Hematopoietic multipotent progenitor cell treated with erythropoietin and hydrocortisone succinate and interleukin-3 and kit ligand, for 17 days (in vitro differentiated cells): ENCODE measurements at regions not wholly inside any gene's neighbourhood (a gene's known extent, or its start where the extent isn't known, plus 50 kb on each side); places are given as distances from the start of the nearest gene placed in this dataset.

Source experiments
- DNase-seq: peaks from one replicate; pipeline ENCODE4 v3.0.0-alpha.2; 2015; ENCODE audit warnings: low spot score

- DNase-seq, result no peak
Observed at GRCh38 chr18:72181241-72181764, 362.8 kb downstream of the CBLN2 start.

DNA sequence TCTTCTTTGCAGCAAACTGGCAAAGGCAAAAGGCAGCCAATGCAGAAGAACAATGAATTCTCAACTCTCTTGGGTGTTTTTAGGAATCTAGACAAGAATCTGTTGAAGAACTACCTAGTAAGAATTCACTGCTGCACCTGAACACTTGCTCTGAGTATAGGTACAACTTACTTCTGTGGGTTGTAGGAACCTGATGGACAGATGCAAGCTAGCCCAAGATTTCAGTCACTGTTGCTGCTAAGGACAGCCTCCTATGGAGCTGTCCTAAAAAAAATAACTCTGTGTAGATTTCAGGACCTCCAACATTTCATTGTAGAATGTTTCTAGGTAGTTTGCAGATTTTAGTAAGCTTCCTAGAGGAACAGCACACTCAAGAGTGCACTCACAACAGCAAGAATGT, 363.5 kb downstream of the CBLN2 start:
- DNase-seq, result no peak

- no peak for DNase-seq
Observed at GRCh38 chr18:72174972-72175649, 369.0 kb downstream of the CBLN2 start.

GRCh38 chr18:72171596-72171995, 372.5 kb downstream of the CBLN2 start:
- no peak for DNase-seq

DNA sequence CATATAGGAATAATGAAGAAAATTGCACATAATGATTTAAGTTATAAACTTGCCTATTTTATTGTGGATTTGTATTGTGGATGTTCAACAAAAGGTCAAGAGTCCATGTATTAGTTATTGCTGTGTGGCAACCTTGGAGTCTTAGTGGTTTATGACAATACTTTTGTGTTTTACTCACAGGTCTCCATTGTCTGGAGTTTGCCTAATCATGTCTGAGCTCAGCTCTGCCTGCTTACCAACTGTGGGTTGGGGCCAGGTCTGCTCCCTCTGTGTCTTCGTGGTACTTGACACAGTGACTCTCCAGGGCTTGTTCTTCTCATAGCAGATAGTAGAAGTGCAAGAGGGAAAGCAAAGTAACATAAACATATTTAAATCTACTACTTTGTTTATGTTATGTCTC, 382.5 kb downstream of the CBLN2 start:
- no peak for DNase-seq

GRCh38 chr18:72160510-72161445, 383.4 kb downstream of the CBLN2 start:
- no peak for DNase-seq

- no peak for DNase-seq
Observed at GRCh38 chr18:72155327-72155726, 388.8 kb downstream of the CBLN2 start.

DNA sequence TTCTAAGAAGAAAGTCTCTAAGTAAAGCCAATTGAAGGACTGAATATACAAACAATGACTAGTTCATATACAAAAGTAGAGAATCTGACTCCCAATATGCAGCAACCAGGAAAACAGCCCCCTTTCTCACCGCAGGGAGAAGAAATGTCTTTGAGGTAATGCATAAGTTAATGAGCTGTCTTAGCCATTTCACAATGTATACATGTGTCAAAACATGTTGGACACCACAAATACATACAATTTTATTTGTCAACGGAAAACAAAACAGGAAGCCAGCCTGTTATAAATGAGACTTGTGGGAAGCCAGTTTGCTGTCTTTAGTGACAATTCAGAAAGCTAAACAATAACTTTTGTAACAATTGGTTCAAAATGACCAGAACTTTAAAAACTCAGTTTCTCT, 389.2 kb downstream of the CBLN2 start:
- DNase-seq, result no peak

GRCh38 chr18:72152935-72153334, 391.2 kb downstream of the CBLN2 start:
- DNase-seq, result no peak

DNA sequence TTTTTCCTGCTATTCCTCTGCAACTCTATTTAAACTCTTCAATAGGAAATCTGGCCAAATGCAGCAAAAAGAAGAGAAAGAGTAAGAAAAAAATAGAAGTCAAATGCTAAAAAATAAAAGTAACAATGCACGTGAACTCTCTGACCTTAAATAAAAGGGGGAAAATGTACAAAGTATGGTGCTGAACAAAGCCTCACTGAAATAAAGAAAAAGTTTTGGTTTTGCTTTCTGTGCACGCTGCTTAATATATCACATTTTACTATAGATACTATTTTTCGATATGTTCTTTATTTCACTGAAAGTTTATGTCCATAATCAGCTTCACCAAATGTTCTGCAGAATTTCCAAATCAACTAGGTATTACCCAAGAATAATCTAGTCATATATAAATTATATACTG, 396.3 kb downstream of the CBLN2 start:
- DNase-seq, result no peak

- DNase-seq, result no peak
Observed at GRCh38 chr18:72140007-72140406, 404.1 kb downstream of the CBLN2 start.

DNA sequence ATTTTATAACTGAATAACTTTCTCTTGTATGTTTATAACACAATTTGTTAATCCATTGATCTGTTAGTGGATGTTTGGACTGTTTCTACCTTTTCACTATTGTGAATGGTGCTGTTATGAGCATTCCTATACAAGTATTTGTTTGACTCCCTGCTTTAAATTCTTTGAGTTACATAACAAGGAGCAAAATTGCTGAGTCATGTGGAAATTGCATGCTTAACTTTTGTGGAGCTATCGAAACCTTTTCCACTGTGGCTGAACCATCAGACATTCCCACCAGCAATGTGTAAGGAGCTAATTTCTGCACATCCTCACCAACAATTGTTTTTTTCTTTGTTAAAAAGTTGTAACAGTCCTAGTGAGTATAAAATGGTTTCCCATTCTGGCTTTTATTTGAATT, 415.5 kb downstream of the CBLN2 start:
- no peak for DNase-seq

- DNase-seq, result no peak
Observed at GRCh38 chr18:72122103-72122502, 422.0 kb downstream of the CBLN2 start.

- no peak for DNase-seq
Observed at GRCh38 chr18:72119082-72119481, 425.1 kb downstream of the CBLN2 start.

DNA sequence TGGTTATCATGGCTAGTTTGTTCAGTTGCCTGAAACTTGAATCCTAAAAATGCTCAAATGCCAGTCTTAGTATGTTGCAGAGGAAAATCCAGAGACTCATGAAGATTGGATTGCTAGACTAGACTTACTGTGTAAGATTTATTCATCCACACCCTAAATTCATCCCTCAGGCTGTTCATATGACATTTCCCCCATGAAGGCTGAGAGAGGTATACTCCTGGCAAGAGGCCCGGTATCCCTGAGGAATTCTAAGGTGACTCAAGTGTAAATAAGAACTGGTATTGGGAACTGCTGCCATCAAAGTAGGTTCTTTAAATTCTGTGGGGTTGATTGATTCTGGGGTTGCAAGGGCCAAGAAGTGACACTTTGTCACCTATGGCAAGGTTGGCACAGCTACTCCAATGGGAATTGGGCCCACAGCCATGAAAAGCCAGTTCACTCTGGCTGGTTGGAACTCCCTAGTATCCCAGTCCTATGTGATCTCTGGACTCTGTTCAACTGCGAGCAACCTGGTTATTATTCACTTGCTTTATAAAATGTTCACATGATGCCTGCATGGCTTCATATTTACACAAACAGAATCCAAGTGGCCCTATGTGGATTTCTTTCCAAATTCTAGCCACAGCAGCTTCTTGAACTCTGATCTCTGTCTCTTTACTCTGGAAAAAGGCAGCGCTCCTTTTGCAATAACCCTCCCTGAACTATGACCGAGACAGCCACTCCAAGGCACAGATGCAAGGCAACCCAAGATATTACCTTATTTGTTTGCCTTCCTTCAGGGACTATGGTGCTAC, 429.1 kb downstream of the CBLN2 start:
- DNase-seq, result no peak

DNA sequence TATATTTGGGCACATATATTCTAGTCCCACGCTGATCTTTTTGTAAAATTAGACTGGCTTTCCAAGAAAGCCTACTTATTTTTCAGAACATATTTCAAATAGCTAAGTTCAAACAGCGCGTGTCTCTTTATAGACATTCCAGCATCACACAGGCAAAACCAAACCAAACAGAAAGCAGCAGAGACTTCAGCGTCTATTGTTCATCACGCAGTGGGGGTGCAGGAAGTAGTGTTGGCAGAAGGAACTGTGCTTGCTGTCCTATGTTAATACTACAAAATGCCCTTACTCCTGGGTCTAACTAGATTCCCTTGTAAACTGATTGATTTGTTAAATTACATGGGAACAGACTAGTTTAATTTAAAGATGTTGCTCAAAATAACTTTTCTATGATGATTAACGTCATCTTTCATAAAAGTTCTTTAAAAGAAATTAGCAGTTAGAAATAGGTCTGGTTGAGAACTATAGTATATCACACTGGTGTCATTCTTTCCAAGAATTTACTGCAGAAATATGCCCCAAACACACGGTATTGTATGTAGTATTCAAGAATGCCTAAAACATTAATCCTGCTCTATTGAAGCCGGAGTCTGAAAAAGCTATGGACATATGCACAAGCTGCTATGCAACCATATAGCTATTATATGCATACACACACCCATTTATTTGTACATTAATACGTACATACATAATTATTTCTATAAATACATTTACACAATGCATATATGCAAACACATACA, 436.3 kb downstream of the CBLN2 start:
- no peak for DNase-seq

GRCh38 chr18:72104851-72105250, 439.3 kb downstream of the CBLN2 start:
- no peak for DNase-seq

GRCh38 chr18:72102412-72102811, 441.7 kb downstream of the CBLN2 start:
- DNase-seq, result no peak

DNA sequence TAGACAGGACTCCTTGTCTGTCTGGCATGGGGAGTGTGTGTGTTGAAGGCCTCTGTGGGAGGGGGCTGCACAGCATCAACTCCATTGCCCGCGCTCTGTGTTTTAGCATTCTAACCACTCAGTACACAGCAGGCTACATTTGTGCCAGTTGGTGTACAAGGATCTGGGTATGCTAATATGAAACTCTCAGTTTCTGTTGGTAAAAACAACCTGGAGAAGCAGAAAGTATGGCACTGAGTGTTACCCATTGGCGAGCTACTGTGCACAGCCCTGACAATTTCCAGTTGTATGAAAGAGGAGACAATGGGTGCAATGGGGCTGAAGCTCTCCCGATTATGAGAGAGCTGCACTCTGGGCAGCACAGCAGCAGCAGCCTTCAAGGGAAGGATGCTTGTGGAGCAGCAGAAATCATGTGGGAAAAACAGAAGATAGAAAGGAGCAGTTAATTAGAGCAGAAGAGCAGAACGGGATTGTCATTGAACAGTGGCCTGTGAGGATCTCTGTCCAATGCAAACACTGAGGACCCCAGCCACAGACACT, 443.6 kb downstream of the CBLN2 start:
- DNase-seq, result no peak

- no peak for DNase-seq
Observed at GRCh38 chr18:72091369-72091768, 452.8 kb downstream of the CBLN2 start.

- no peak for DNase-seq
Observed at GRCh38 chr18:72089432-72089831, 454.7 kb downstream of the CBLN2 start.
